HG02571 (cell line): ENCODE measurements at regions not wholly inside any gene's neighbourhood (a gene's known extent, or its start where the extent isn't known, plus 50 kb on each side); places are given as distances from the start of the nearest gene placed in this dataset.

ENCODE experiments used
- ATAC-seq: cut with Tn5 transposase; IDR thresholded peaks from one replicate; pipeline ENCODE4 v1.9.1; 2021; ENCODE audit warnings: mild to moderate bottlenecking, moderate library complexity; ENCODE audit not compliant: unreplicated experiment

DNA sequence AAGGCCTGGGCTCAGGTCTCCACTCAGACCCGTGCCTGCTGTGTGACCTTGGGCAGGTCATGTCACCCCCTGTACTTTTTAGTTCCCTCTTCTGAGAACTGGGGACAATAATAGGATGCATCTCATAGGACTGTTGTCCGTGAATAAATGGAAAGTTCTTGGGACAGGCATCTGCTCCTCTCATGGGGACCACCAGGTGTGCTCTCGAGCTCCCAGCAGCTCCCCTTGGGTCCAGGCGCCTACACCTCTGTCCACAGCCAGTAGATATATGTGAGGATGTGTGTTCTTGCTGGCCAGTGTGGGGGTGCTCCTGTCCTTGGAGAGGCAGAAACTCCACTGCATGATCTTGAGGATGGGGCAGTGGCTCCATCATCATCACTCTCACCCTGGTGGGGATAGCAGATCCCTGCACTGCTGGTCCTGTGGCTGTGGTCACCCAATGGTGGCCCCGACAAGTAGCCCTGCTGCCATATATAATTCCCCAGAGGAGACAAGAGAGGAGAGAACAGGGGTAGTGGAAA is 257.6 kb upstream of the TLE3 start:
- ATAC-seq: no peak

GRCh38 chr15:70354346-70354905 is 256.7 kb upstream of the TLE3 start:
- no peak for ATAC-seq

DNA sequence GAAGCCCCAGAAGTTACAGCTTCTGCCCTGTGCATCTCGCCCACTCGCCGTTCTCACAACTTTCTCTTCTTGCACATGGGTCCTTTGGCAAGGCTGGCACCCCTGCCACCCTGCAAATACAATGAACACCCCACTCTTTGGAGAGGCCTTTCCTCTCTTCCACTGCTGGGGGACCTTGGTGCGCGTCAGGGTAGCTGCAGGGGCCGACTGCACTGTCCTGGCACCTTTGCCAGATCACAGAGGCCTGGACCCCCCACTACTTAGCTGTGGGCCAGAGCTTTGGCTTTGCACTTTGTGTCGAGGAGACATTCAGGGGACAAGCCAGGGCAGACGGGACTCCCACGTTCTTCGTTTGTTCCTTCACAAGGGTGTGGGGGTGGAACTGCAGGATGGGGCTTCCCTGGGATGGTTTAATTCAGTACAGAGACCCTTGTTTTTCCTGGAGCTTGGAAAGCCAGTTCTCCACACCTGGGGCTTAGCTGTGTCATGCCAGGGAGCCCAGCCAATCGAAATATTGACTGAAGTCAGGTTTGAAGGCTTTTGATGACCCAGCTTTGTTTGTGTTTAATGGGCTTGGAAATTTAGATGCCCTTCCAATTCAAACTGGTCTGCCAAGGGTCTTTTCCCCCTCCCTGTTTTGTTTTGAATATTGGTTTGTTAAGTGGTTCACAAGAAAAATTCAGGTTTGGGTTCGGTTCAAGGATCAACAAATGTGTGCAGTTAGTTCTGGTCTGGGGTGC is 256.1 kb upstream of the TLE3 start:
- no peak for ATAC-seq

DNA sequence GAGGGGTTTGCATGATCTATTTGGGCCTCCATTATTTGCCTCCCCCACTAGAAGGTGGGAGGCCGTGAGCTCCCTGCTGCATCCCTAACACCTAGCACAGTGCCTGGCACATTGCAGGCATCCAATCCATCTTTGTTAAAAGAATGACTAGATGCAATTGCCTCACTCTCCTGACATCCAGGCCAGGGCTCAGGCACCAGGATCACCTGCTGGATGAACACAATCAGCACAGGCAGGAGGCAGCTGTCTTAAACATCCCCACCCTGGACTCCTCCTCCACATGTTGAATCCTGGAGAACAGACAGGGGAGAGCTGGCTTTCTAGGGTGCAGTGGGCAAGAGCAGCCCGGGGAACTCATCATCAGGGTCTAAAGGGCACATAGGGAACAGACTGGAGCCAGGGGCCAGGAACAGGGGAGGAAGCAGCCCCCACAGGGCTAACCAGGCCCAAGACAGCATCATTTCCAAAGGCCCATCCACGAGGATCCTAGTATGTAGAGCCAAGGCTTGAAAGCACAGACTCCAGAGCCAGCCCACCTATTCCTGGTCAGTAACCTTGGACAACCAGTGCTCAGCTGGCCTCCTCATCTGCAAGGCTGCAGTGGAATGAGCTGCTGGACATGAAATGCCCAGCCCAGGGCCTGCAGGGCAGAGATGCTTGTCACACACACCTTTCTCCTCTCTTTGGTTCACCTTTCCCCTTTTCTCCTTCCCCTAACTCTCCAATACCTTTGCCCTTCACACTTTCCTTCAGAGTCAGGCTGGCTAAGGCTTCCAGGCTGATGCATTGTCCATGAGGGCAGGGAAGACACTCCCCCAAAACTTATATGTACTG is 254.4 kb upstream of the TLE3 start:
- ATAC-seq: no peak

GRCh38 chr15:70351391-70351790 is 253.7 kb upstream of the TLE3 start:
- ATAC-seq: no peak

DNA sequence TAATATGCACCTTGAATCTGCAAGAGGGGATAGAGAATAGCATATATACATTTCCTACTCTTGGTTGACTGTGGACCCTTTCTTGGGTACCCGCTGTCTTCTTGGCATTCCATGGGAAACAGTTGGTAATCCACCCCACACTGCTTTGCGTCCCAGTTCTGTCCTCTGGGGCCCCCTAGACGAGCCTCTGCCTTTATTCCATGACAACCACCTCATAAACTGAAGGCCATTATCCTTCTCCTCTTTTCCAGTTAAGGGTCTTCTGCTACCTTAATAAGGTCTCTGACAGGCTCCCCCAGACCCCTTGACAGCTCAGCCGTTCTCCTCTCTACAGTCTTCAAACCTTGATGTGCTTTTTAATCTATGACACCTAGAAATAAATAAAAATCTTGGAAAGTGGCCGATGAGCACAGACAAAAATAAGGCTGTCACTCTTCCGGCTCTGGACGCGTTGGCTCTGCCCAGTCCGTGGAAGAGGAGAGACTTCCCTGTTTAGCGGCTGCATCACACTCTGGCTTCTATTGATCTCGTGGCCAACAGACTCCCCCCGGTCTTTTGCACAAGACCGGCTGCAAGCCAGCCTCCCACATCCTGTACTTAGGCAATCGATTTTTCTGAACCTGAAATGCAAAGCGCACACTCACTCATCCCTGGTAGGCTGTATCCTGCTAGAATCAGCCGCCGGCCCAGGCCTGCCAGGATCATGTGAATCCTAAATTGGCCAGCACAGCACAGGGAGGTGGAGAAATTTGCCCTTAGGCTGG is 251.0 kb upstream of the TLE3 start:
- no peak for ATAC-seq

- no peak for ATAC-seq
Measured at GRCh38 chr15:70348226-70348543, 250.5 kb upstream of the TLE3 start.

- ATAC-seq: no peak
Measured at GRCh38 chr15:70347321-70348225, 249.9 kb upstream of the TLE3 start.

DNA sequence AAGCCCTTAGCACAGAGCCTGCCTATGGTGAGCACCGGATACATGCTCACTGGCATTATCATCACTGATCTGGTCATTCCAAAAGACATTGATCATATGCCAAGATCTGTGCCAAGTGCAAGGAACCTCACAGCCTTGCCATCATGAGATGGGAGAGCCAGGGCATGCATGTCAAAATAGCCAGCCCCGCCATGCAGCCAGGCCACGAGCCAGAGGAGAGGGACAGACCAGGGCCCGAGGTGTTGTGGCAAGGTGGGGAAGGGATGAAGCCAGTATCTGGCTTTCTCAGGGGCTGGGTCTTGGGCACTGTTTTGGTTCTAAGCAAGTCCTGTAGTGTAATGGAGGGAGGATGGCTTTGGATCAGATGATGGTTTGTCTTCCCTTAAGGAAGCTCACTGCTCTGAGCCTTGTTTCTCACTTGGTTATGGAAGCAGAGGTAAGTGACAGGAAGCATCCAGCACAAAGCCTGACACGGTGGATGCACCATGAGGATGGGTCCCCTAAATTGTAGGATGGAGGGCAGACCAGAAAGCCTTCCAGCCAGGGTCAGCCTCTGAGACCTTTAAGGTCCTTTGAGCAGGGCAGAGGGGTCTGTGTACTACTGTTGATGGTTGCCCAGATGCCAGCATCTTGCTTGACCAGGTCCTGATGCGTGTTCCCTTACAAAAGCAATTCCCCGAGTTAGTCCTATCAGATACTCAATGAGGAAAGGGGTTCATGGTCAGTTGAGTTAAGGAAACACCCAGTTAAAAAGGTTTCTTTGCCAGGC is 247.7 kb upstream of the TLE3 start:
- no peak for ATAC-seq

- ATAC-seq: no peak
Measured at GRCh38 chr15:70344666-70345065, 246.9 kb upstream of the TLE3 start.

GRCh38 chr15:70343961-70344621 is 246.4 kb upstream of the TLE3 start:
- ATAC-seq: no peak

DNA sequence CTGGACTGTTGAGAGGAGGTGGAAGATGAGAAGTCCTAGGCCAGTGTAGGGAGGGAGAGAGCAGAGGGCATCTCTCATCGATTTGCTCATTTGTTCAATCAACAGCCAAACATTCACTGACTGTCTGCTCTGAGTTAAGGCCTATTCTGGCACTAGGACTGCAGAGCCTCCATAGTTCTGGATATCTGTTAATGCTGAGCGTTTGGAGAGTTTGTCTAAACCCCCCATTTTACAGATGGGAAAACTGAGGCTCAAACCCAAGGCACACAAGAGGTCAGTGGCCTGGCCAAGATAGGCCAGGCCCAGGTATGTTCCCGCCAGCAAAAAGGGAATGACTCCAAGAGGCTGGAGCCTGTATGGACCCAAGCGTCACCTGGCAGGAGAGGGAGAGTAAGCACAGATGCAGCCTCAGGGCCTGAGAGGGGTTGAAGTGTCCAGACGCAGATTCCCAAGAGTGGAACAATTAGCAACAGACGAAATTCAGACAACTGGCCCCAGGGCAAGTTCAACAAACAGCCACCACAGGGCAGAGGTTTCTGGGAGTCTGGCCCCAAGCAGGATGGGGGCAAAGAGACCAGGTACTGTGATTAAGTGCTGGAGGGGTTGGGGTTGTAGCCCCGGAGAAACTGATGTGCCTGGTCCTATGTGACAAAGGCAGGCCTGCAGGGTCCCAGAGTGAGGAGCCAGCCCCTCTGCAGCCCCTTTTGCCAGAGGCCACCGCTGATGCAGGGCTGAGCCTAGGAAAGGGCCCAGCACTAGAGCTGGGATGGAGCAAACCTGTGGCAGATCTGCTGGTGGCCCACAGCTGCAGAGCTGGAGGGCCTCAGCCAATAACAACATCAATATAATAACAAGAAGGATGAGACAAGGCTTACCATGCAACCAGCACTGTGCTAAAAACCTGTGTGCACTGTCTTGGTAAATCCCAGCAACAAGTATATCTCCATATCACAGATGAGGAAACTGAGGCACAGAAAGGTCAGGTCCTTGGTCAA is 245.1 kb upstream of the TLE3 start:
- ATAC-seq: no peak

GRCh38 chr15:70342141-70342540 is 244.4 kb upstream of the TLE3 start:
- ATAC-seq: no peak

DNA sequence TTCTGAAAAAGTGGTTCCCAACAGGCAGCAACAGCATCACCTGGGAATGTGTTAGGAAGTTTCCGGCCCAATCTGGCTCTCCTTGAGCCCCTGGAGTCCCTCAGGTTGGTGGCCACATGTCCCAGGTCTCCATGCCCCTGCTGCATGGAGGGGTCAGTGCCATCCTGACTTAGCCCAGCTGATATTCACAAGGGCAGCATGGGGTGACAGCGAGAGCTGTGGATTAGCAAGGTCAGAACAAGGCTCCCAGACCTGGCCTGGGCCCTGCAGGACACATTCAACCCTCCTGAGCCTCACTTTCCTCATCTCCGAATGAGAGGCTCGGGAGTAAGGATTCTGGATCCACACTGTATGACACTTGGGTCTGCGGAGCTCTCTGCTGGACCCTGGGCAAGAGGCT is 243.8 kb upstream of the TLE3 start:
- ATAC-seq: no peak

- no peak for ATAC-seq
Measured at GRCh38 chr15:70340494-70340870, 242.8 kb upstream of the TLE3 start.

DNA sequence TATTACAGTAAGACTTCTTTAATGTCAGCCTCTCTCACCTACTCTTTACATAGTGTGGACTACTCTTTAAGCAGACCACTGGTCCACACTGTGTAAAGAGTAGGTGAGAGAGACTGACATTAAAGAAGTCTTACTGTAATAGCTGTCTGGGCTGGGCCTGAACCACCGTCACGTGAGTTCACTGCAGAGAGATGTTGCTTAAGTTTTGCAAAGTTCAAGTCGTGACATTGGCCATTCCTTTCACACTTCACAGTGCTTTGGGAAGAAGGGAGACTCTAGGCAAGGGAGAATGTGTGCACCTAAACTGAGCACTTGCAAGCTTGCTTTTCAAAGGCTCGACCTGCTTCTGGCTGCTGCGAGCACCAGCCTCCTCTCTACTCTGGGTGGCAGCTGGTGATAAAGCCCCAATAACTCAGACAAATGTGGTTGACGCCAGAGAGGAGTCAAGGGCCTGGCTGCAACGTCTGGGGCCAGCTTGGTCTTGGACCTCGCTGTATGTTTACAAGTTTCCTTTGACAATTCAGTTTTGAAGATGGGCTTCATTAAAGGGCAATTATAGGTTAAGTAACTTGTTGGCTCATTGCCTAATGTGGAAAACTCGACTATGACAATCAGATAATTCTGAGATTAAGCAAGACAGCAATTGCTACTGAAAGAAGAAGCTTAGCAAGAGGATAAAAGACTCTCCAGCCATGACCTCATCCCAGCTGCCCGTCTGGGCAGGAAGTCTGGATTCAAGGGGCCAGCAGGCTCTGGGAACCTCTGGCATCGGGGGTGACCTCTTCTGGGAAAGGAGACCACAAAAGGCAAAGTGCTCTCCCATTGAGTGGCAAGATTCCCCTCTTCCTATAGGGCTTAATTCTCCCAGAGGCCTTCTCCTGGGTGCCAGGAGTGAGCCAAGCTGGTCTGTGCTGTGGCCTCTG is 242.1 kb upstream of the TLE3 start:
- ATAC-seq: no peak
